ENCODE measurements at regions not wholly inside any gene's neighbourhood (a gene's known extent, or its start where the extent isn't known, plus 50 kb on each side); places are given as distances from the start of the nearest gene placed in this dataset.
A peak's percentile ranks its signal among the peaks of the same experiment; 100 is the strongest.

- H3K9me2 ChIP-seq (replicated peaks; ENCODE audit: insufficient read depth), result no peaks in the 10 kb centered on the region
- H2AFZ ChIP-seq, result no peak overlapping the region
- H3K36me3 ChIP-seq (replicated peaks; ENCODE audit: insufficient read depth, low read depth), result no peaks in the 10 kb centered on the region
- H3K79me2 ChIP-seq, result no peaks in the 10 kb centered on the region
- no peak for DNase-seq (ENCODE audit: low spot score)
- H4K20me1 ChIP-seq (ENCODE audit: insufficient read depth, poor library complexity, severe bottlenecking), result no peaks in the 10 kb centered on the region
- H3K9me3 ChIP-seq (ENCODE audit: low read depth), result no peaks in the 10 kb centered on the region
- H3K27me3 ChIP-seq, result no peaks in the 10 kb centered on the region
- H3K4me3 ChIP-seq, result no peak overlapping the region
- TF ChIP-seq, protein P1, sequence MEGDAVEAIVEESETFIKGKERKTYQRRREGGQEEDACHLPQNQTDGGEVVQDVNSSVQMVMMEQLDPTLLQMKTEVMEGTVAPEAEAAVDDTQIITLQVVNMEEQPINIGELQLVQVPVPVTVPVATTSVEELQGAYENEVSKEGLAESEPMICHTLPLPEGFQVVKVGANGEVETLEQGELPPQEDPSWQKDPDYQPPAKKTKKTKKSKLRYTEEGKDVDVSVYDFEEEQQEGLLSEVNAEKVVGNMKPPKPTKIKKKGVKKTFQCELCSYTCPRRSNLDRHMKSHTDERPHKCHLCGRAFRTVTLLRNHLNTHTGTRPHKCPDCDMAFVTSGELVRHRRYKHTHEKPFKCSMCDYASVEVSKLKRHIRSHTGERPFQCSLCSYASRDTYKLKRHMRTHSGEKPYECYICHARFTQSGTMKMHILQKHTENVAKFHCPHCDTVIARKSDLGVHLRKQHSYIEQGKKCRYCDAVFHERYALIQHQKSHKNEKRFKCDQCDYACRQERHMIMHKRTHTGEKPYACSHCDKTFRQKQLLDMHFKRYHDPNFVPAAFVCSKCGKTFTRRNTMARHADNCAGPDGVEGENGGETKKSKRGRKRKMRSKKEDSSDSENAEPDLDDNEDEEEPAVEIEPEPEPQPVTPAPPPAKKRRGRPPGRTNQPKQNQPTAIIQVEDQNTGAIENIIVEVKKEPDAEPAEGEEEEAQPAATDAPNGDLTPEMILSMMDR (IDR thresholded peaks at IDR 0.05; ENCODE audit: poor library complexity), result no peak
- TF ChIP-seq EZH2 (IDR thresholded peaks at IDR 0.05; ENCODE audit: borderline replicate concordance), result no peak
- no peak for TF ChIP-seq EZH2phosphoT487 (IDR thresholded peaks at IDR 0.05; ENCODE audit: low read depth, severe bottlenecking, unreplicated experiment)
- no peak overlapping the region for H3K27ac ChIP-seq
- peaks cover 6% of the 10 kb centered on the region for H3K4me1 ChIP-seq (ENCODE audit: insufficient read depth)
- no peak overlapping the region for H3K4me2 ChIP-seq
- 96% methylated on average over 7 of the region's 7 CpGs for WGBS (ENCODE audit: low lambda C conversion rate, missing lambda C conversion rate)
Measured at GRCh38 chr6:106732376-106732940, 103.1 kb downstream of the QRSL1 start.

DNA sequence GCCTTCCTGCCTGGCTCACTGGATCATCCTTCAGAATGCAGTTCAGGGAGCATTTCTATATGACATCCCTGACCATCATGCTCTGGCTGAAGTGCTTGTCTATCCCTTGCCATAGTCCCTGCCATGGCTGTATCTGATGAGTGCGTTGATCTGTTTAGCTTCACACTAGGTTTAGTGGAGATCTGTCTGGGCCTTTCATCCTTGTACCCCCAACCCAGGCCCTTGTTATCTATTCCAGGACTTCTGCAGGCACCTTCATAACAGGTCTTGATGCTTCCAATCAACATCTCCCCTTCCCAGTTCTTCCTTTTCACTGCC lies 102.4 kb downstream of the QRSL1 start:
- Histone ChIP-seq H4K20me1 (ENCODE audit: insufficient read depth, poor library complexity, severe bottlenecking) (no peaks in the 10 kb centered on the region), H3K27me3 (no peaks in the 10 kb centered on the region), H3K27ac (peak overlapping the region; percentile 8), H3K79me2 (no peaks in the 10 kb centered on the region), H2AFZ (no peak overlapping the region), H3K9me2 (replicated peaks; ENCODE audit: insufficient read depth) (no peaks in the 10 kb centered on the region), H3K4me3 (no peak overlapping the region), H3K36me3 (replicated peaks; ENCODE audit: insufficient read depth, low read depth) (no peaks in the 10 kb centered on the region), H3K9me3 (ENCODE audit: low read depth) (no peaks in the 10 kb centered on the region), H3K4me1 (ENCODE audit: insufficient read depth) (peaks cover 6% of the 10 kb centered on the region), H3K4me2 (peak overlapping the region; percentile 2)
- no peak for DNase-seq (ENCODE audit: low spot score)
- TF ChIP-seq EZH2phosphoT487 (IDR thresholded peaks at IDR 0.05; ENCODE audit: low read depth, severe bottlenecking, unreplicated experiment), result no peak
- TF ChIP-seq EZH2 (IDR thresholded peaks at IDR 0.05; ENCODE audit: borderline replicate concordance), result no peak
- TF ChIP-seq, protein P1 (IDR thresholded peaks at IDR 0.05; ENCODE audit: poor library complexity), result no peak
- 100% methylated on average over 1 of the region's 1 CpG for WGBS (ENCODE audit: low lambda C conversion rate, missing lambda C conversion rate)

DNA sequence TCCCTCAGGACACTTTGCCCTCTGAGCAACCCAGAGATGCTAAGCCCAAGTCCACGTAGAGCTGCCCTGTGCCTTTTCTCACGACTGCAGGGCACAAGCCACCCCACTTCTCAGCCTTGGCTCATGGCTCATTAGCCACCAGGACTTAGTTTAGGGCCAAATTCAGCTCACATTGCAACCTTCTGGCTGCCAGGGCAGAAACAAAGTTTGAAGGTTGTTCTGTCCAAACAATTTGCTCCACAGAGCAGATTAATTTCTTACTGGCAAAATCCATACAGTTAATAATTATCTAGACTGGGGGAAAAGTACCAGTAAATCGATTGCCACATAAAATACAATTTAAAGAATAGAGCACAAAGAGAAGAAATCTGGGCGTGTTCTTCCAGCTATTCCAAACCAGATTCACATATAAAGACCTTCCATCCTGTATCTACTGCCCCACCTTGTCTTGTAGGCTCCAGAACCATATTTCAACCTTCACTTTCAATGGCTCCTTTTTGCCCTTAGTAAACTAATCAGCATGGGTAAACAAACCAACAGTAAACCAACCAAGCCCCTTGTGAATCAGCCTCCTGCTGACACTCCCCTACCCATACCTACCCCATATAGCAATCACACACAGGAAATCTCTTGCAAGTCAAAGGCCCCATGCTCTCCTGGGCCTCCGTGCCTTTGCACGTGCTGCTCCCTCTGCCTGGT lies 101.9 kb downstream of the QRSL1 start:
- WGBS (ENCODE audit: low lambda C conversion rate, missing lambda C conversion rate), result 68% methylated on average over 6 of the region's 6 CpGs

More for the DNA sequence above, 101.9 kb downstream of the QRSL1 start:
- Histone ChIP-seq H3K4me1 (ENCODE audit: insufficient read depth) (peaks cover 6% of the 10 kb centered on the region), H3K27ac (peak overlapping the region; percentile 8), H3K4me3 (no peak overlapping the region), H4K20me1 (ENCODE audit: insufficient read depth, poor library complexity, severe bottlenecking) (no peaks in the 10 kb centered on the region), H2AFZ (no peak overlapping the region), H3K4me2 (peak overlapping the region; percentile 2), H3K79me2 (no peaks in the 10 kb centered on the region), H3K27me3 (no peaks in the 10 kb centered on the region), H3K9me2 (replicated peaks; ENCODE audit: insufficient read depth) (no peaks in the 10 kb centered on the region), H3K36me3 (replicated peaks; ENCODE audit: insufficient read depth, low read depth) (no peaks in the 10 kb centered on the region), H3K9me3 (ENCODE audit: low read depth) (no peaks in the 10 kb centered on the region)
- TF ChIP-seq EZH2phosphoT487 (IDR thresholded peaks at IDR 0.05; ENCODE audit: low read depth, severe bottlenecking, unreplicated experiment), result no peak
- TF ChIP-seq EZH2 (IDR thresholded peaks at IDR 0.05; ENCODE audit: borderline replicate concordance), result no peak
- TF ChIP-seq, protein P1 (IDR thresholded peaks at IDR 0.05; ENCODE audit: poor library complexity), result no peak
- DNase-seq (ENCODE audit: low spot score), result no peak
